A549 (cell line): ENCODE measurements at regions not wholly inside any gene's neighbourhood (a gene's known extent, or its start where the extent isn't known, plus 50 kb on each side); places are given as distances from the start of the nearest gene placed in this dataset.

Experiments used
- ATAC-seq, 2 experiments: fragments of 200-7000 bp in 1 of 2; fragments of >200 bp in 1 of 2; cut with Nextera tagmentation in 1 of 2; cut with Tn5 transposase in 1 of 2; 3 replicates each; pipeline versions ENCODE4 v1.8.0 to v1.9.1; 2018 to 2020; ENCODE audit warnings: mild to moderate bottlenecking in 1 of 2, moderate library complexity in 1 of 2
- CTCF ChIA-PET: fragments of 300-600 bp; sonication (Branson Sonifier 250); formaldehyde crosslinking; extraction: SDS; loops from one replicate; lab custom pipeline; 2021; ENCODE audit warnings: antibody characterized with exemption, inconsistent platforms; lab: Yijun Ruan, JAX
- POLR2A ChIA-PET: fragments of 350-600 bp; formaldehyde crosslinking; extraction: SDS; loops from one replicate; lab custom pipeline; 2021; ENCODE audit warnings: antibody characterized with exemption, inconsistent platforms; lab: Yijun Ruan, JAX
- DNase-seq, 2 experiments: peaks; one replicate each; pipeline versions ENCODE4 v3.0.0 to v3.0.0-alpha.2; 2011 to 2016; ENCODE audit warnings: low read depth in 1 of 2, low spot score in 1 of 2
- FAIRE-seq: peaks from 2 replicates; lab custom pipeline; 2011; peaks lifted over from hg19 to GRCh38; lab: Jason Lieb, UNC
- H3K27ac ChIP-seq, 2 experiments: fragments of >200 bp; sonication (Bioruptor Twin); formaldehyde crosslinking; 3 replicates each; pipeline ENCODE4 v1.5.1; 2016 to 2017
- H3K4me1 ChIP-seq: fragments of >200 bp; sonication (Bioruptor Twin); formaldehyde crosslinking; 3 replicates; pipeline ENCODE4 v1.6.1; 2016
- H3K4me2 ChIP-seq: fragments of >200 bp; sonication (Bioruptor Twin); formaldehyde crosslinking; 3 replicates; pipeline ENCODE4 v1.6.1; 2016
- H3K4me3 ChIP-seq: fragments of >200 bp; sonication (Bioruptor Twin); formaldehyde crosslinking; 3 replicates; pipeline ENCODE4 v1.5.1; 2016
- H3K9me3 ChIP-seq: fragments of >200 bp; sonication (Bioruptor Twin); formaldehyde crosslinking; 3 replicates; pipeline ENCODE4 v1.6.1; 2016
- BCL3 ChIP-seq: fragments of >200 bp; sonication (Bioruptor Twin); formaldehyde crosslinking; IDR thresholded peaks from 3 replicates; pipeline ENCODE4 v1.6.1; 2016
- BHLHE40 ChIP-seq: IDR thresholded peaks from 2 replicates; pipeline ENCODE4 v1.6.1; 2012; ENCODE audit warnings: low read depth, low read length, inconsistent platforms
- CBX2 ChIP-seq: fragments of 200-600 bp; sonication (generic); IDR thresholded peaks from 2 replicates; pipeline ENCODE4 v1.6.1; 2016; ENCODE audit warnings: low read depth, mild to moderate bottlenecking, borderline replicate concordance
- CEBPB ChIP-seq, 2 experiments: fragments of >200 bp in 1 of 2; sonication (Bioruptor Twin) in 1 of 2; formaldehyde crosslinking in 1 of 2; IDR thresholded peaks; 2 replicates each; pipeline ENCODE4 v1.6.1; 2012 to 2016
- CHD2 ChIP-seq: fragments of 150-350 bp; IDR thresholded peaks from 2 replicates; pipeline ENCODE4 v1.6.1; 2014; ENCODE audit warnings: low read length; ENCODE audit not compliant: partially characterized antibody
- CHD4 ChIP-seq: fragments of 200-600 bp; sonication (generic); IDR thresholded peaks from 2 replicates; pipeline ENCODE4 v1.6.1; 2016; ENCODE audit warnings: antibody characterized with exemption, mild to moderate bottlenecking, borderline replicate concordance
- EHF ChIP-seq: fragments of 250-450 bp; sonication (Bioruptor Pico); IDR thresholded peaks from 2 replicates; pipeline ENCODE4 v1.5.0; 2020; ENCODE audit warnings: mild to moderate bottlenecking
- ELK1 ChIP-seq: fragments of 150-350 bp; IDR thresholded peaks from 2 replicates; pipeline ENCODE4 v1.6.1; 2014; ENCODE audit warnings: low read depth, mild to moderate bottlenecking, low read length
- ESRRA ChIP-seq: fragments of 150-350 bp; IDR thresholded peaks from 2 replicates; pipeline ENCODE4 v1.6.1; 2014; ENCODE audit warnings: mild to moderate bottlenecking, low read length, borderline replicate concordance
- FOSB ChIP-seq: fragments of 250-450 bp; sonication (Bioruptor Pico); IDR thresholded peaks from 2 replicates; pipeline ENCODE4 v1.5.0; 2020; ENCODE audit warnings: mild to moderate bottlenecking, moderate library complexity
- FOSL2 ChIP-seq, 2 experiments: fragments of 450-650 bp in 1 of 2; fragments of >200 bp in 1 of 2; sonication (Bioruptor Twin) in 1 of 2; formaldehyde crosslinking; IDR thresholded peaks; 2 replicates each; pipeline versions ENCODE4 v1.5.0 to v1.6.1; 2016 to 2020; ENCODE audit warnings: mild to moderate bottlenecking in 1 of 2, moderate library complexity in 1 of 2
- GATA3 ChIP-seq: IDR thresholded peaks from 2 replicates; pipeline ENCODE4 v1.6.1; 2012; ENCODE audit warnings: borderline replicate concordance
- HES2 ChIP-seq: fragments of >200 bp; sonication (Bioruptor Twin); formaldehyde crosslinking; IDR thresholded peaks from 2 replicates; pipeline ENCODE4 v1.6.1; 2016
- HOXB13 ChIP-seq: fragments of 250-450 bp; sonication (Bioruptor Pico); IDR thresholded peaks from 2 replicates; pipeline ENCODE4 v1.5.0; 2020; ENCODE audit warnings: low read depth, mild to moderate bottlenecking, moderate library complexity
- HOXB5 ChIP-seq: fragments of 250-450 bp; sonication (Bioruptor Pico); IDR thresholded peaks from 2 replicates; pipeline ENCODE4 v1.5.0; 2020; ENCODE audit warnings: mild to moderate bottlenecking, moderate library complexity
- JUN ChIP-seq, 2 experiments: fragments of >200 bp; sonication (Bioruptor Twin); formaldehyde crosslinking; IDR thresholded peaks; 2 replicates in 1 of 2; 3 replicates in 1 of 2; pipeline ENCODE4 v1.6.1; 2016 to 2017
- KDM5A ChIP-seq: fragments of 200-600 bp; sonication (generic); IDR thresholded peaks from 2 replicates; pipeline ENCODE4 v1.6.1; 2016; ENCODE audit warnings: antibody characterized with exemption, mild to moderate bottlenecking
- MAFK ChIP-seq: fragments of 450-650 bp; IDR thresholded peaks from 2 replicates; pipeline ENCODE4 v1.6.1; 2014; ENCODE audit not compliant: partially characterized antibody
- MAX ChIP-seq: IDR thresholded peaks from 2 replicates; pipeline ENCODE4 v1.6.1; 2012
- MAZ ChIP-seq: fragments of 150-350 bp; IDR thresholded peaks from 2 replicates; pipeline ENCODE4 v1.6.1; 2014; ENCODE audit warnings: antibody characterized with exemption, low read depth, low read length, borderline replicate concordance
- RFX5 ChIP-seq: fragments of 450-650 bp; IDR thresholded peaks from 2 replicates; pipeline ENCODE4 v1.7.1; 2014; ENCODE audit warnings: antibody characterized with exemption, mild to moderate bottlenecking, moderate library complexity
- SMC3 ChIP-seq: fragments of >200 bp; sonication (Bioruptor Twin); formaldehyde crosslinking; IDR thresholded peaks from 3 replicates; pipeline ENCODE4 v1.6.1; 2018; ENCODE audit warnings: inconsistent platforms
- SREBF2 ChIP-seq: fragments of 450-650 bp; IDR thresholded peaks from 2 replicates; pipeline ENCODE4 v1.6.1; 2014; ENCODE audit warnings: mild to moderate bottlenecking, moderate library complexity
- USF2 ChIP-seq: fragments of 450-650 bp; IDR thresholded peaks from 2 replicates; pipeline ENCODE4 v1.6.1; 2014; ENCODE audit warnings: antibody characterized with exemption
- ZC3H11A ChIP-seq: fragments of 450-650 bp; IDR thresholded peaks from 2 replicates; pipeline ENCODE4 v1.6.1; 2014; ENCODE audit warnings: antibody characterized with exemption, mild to moderate bottlenecking
- ZFP36 ChIP-seq: fragments of 450-650 bp; IDR thresholded peaks from 2 replicates; pipeline ENCODE4 v1.6.1; 2014; ENCODE audit warnings: borderline replicate concordance; ENCODE audit not compliant: partially characterized antibody
- ZNF302 ChIP-seq: fragments of 250-450 bp; sonication (Bioruptor Pico); IDR thresholded peaks from 2 replicates; pipeline ENCODE4 v1.9.0; 2021; ENCODE audit warnings: inconsistent platforms, mild to moderate bottlenecking, moderate library complexity
- WGBS: methylation state at CpG from one replicate; pipeline ENCODE4 v1.1.6; 2017; ENCODE audit errors: missing lambda C conversion rate; 5-methylcytosine and 5-hydroxymethylcytosine counted together

- ChIA-PET CTCF (no interaction called here), POLR2A (no interaction called here)
- Histone ChIP-seq H3K4me2 (no peak overlapping the region), H3K9me3 (no peaks in the 10 kb centered on the region), H3K4me3 (no peak overlapping the region), H3K27ac (no peak overlapping the region), H3K4me1 (no peaks in the 10 kb centered on the region)
- DNase-seq (no peak), FAIRE-seq (no peak), ATAC-seq (no peak)
- 31% methylated on average over 3 of the region's 3 CpGs for WGBS
- TF ChIP-seq MAX, result no peak
- TF ChIP-seq JUN (IDR thresholded peaks at IDR 0.05), result no peak
- TF ChIP-seq BHLHE40, result no peak
- no peak for TF ChIP-seq MAZ
- TF ChIP-seq ZC3H11A, result no peak
- no peak for TF ChIP-seq CHD2
- TF ChIP-seq HES2, result no peak
- no peak for TF ChIP-seq RFX5
- TF ChIP-seq HOXB13 (CRISPR knock-in tag), result no peak
- no peak for TF ChIP-seq BCL3
- TF ChIP-seq ESRRA, result no peak
Observed at GRCh38 chr13:105307776-105308175, 1227.7 kb downstream of the EFNB2 start.

GRCh38 chr13:105297839-105298238 lies 1237.6 kb downstream of the EFNB2 start:
- Histone ChIP-seq H3K4me1 (no peaks in the 10 kb centered on the region), H3K4me2 (no peak overlapping the region), H3K9me3 (no peaks in the 10 kb centered on the region), H3K27ac (no peak overlapping the region), H3K4me3 (no peak overlapping the region)
- DNase-seq (no peak), FAIRE-seq (no peak), ATAC-seq (no peak)
- POLR2A ChIA-PET, result no interaction called here
- 13% methylated on average over 7 of the region's 7 CpGs for WGBS
- TF ChIP-seq USF2, result no peak
- TF ChIP-seq BCL3, result no peak
- TF ChIP-seq KDM5A, result no peak
- TF ChIP-seq FOSL2 (IDR thresholded peaks at IDR 0.05), result no peak
- TF ChIP-seq FOSL2 (CRISPR knock-in tag; IDR thresholded peaks at IDR 0.05), result no peak
- TF ChIP-seq ZFP36, result no peak
- no peak for TF ChIP-seq SMC3
- TF ChIP-seq CEBPB (IDR thresholded peaks at IDR 0.05), result no peak
- no peak for TF ChIP-seq ELK1
- TF ChIP-seq BHLHE40, result no peak
- TF ChIP-seq MAFK, result no peak
- CTCF ChIA-PET, result no interaction called here

- H3K4me3 ChIP-seq, result no peak overlapping the region
- H3K9me3 ChIP-seq, result no peaks in the 10 kb centered on the region
- ATAC-seq, result no peak
- no peaks in the 10 kb centered on the region for H3K4me1 ChIP-seq
- no peak overlapping the region for H3K4me2 ChIP-seq
- ChIA-PET POLR2A (interaction anchor here (0.7 kb wide), 1 partner anchor 29 kb away, joined by 3 read pairs; no protein-coding TSS in a partner anchor), CTCF (no interaction called here)
- DNase-seq, result no peak
- WGBS, result 63% methylated on average over 2 of the region's 2 CpGs
- no peak for FAIRE-seq
- H3K27ac ChIP-seq, result no peak overlapping the region
- no peak for TF ChIP-seq CHD4
- TF ChIP-seq BCL3, result no peak
- TF ChIP-seq ZNF302 (CRISPR knock-in tag), result no peak
- TF ChIP-seq EHF (CRISPR knock-in tag), result no peak
- TF ChIP-seq HOXB5, result no peak
- TF ChIP-seq FOSB, result no peak
- TF ChIP-seq CBX2, result no peak
- TF ChIP-seq CEBPB (IDR thresholded peaks at IDR 0.05), result no peak
- TF ChIP-seq HOXB13 (CRISPR knock-in tag), result no peak
- no peak for TF ChIP-seq SREBF2
- TF ChIP-seq GATA3, result no peak
Observed at GRCh38 chr13:105291987-105292386, 1243.5 kb downstream of the EFNB2 start.
